HepG2 (cell line): ENCODE measurements at regions not wholly inside any gene's neighbourhood (a gene's known extent, or its start where the extent isn't known, plus 50 kb on each side); places are given as distances from the start of the nearest gene placed in this dataset.

Source experiments
- ATAC-seq: fragments of 200-7000 bp; cut with Tn5 transposase; 3 replicates; pipeline ENCODE4 v1.9.1; 2020; ENCODE audit warnings: mild to moderate bottlenecking, moderate library complexity
- BruUV-seq: library from RNA; stranded (reverse); fragments of 400-500 nt; replicated peaks from 2 replicates; lab custom pipeline; 2021; lab: Mats Ljungman, UMichigan
- CTCF ChIA-PET: fragments of 300-600 bp; formaldehyde crosslinking; extraction: SDS; loops from one replicate; lab custom pipeline; 2021; ENCODE audit warnings: low total read pairs, inconsistent platforms, low intra/inter-chr PET ratio; lab: Yijun Ruan, JAX
- POLR2A ChIA-PET: fragments of 350-600 bp; sonication (Branson Sonifier 250); formaldehyde crosslinking; loops from one replicate; lab custom pipeline; 2020; ENCODE audit warnings: antibody characterized with exemption, inconsistent platforms; lab: Yijun Ruan, JAX
- DNase-seq: peaks from one replicate; pipeline ENCODE4 v3.0.0-alpha.2; 2015; ENCODE audit warnings: low spot score
- FAIRE-seq: peaks from 3 replicates; lab custom pipeline; 2011; peaks lifted over from hg19 to GRCh38; lab: Jason Lieb, UNC
- H2AFZ ChIP-seq: one replicate; pipeline ENCODE4 v1.6.1; 2011; ENCODE audit warnings: low read length, inconsistent platforms
- H3K27ac ChIP-seq: fragments of 300-600 bp; 3 replicates; pipeline ENCODE4 v1.8.0; 2011; ENCODE audit warnings: mixed run types, mild to moderate bottlenecking, mixed read lengths, low read length, inconsistent platforms; ENCODE audit not compliant: insufficient read depth; ENCODE audit errors: extremely low read length
- H3K27me3 ChIP-seq, 2 experiments: fragments of 200-600 bp in 1 of 2; 2 replicates in 1 of 2; 3 replicates in 1 of 2; pipeline versions ENCODE4 v1.6.0 to v1.8.0; 2011; ENCODE audit warnings: low read length in 2 of 2, mild to moderate bottlenecking in 2 of 2, moderate library complexity in 2 of 2, inconsistent platforms in 1 of 2; ENCODE audit not compliant: insufficient read depth in 2 of 2, control insufficient read depth in 1 of 2
- H3K36me3 ChIP-seq, 2 experiments: fragments of 200-600 bp in 1 of 2; replicated peaks in 1 of 2; 2 replicates in 1 of 2; 3 replicates in 1 of 2; pipeline versions ENCODE4 v1.5.1 to v1.8.0; 2011; ENCODE audit warnings: low read length in 2 of 2, inconsistent platforms in 1 of 2; ENCODE audit not compliant: insufficient read depth in 2 of 2, control insufficient read depth in 1 of 2
- H3K4me1 ChIP-seq: 2 replicates; pipeline ENCODE4 v1.5.1; 2012; ENCODE audit warnings: low read length, inconsistent platforms; ENCODE audit not compliant: insufficient read depth
- H3K4me2 ChIP-seq: 2 replicates; pipeline ENCODE4 v1.6.0; 2011; ENCODE audit warnings: low read depth, low read length, inconsistent platforms
- H3K4me3 ChIP-seq, 3 experiments: fragments of 200-600 bp in 1 of 3; sonication (generic), shearing (Covaris generic) in 1 of 3; replicated peaks in 1 of 3; 2 replicates each; pipeline ENCODE4 v1.5.1; 2011 to 2016; ENCODE audit warnings: low read length in 3 of 3, inconsistent platforms in 2 of 3, low read depth in 2 of 3, mild to moderate bottlenecking in 2 of 3, control low read depth in 1 of 3, mixed read lengths in 1 of 3; ENCODE audit not compliant: insufficient read depth in 1 of 3
- H3K79me2 ChIP-seq: one replicate; pipeline ENCODE4 v1.6.1; 2011; ENCODE audit warnings: low read length, inconsistent platforms; ENCODE audit not compliant: insufficient read depth
- H3K9ac ChIP-seq: 2 replicates; pipeline ENCODE4 v1.6.0; 2011; ENCODE audit warnings: mild to moderate bottlenecking, low read depth, low read length, inconsistent platforms; ENCODE audit not compliant: insufficient read depth
- H3K9me3 ChIP-seq: 2 replicates; pipeline ENCODE4 v1.5.1; 2012; ENCODE audit warnings: mild to moderate bottlenecking, low read length
- H4K20me1 ChIP-seq: 2 replicates; pipeline ENCODE4 v1.6.0; 2011; ENCODE audit warnings: inconsistent platforms, mild to moderate bottlenecking, low read length, moderate library complexity; ENCODE audit not compliant: insufficient read depth
- CSRNP1 ChIP-seq: sonication (generic); formaldehyde crosslinking; IDR thresholded peaks from 2 replicates; pipeline ENCODE4 v1.8.1; 2023; ENCODE audit warnings: mild to moderate bottlenecking, missing genetic modification reagents
- GTF2F1 ChIP-seq: fragments of 150-350 bp; IDR thresholded peaks from 2 replicates; pipeline ENCODE4 v1.6.1; 2014; ENCODE audit warnings: low read length
- KDM3A ChIP-seq: IDR thresholded peaks from 2 replicates; pipeline ENCODE4 v1.6.1; 2018; ENCODE audit warnings: low read depth, missing compliant biosample characterization
- MAZ ChIP-seq, 2 experiments: sonication (generic) in 1 of 2; formaldehyde crosslinking in 1 of 2; IDR thresholded peaks; 2 replicates each; pipeline versions ENCODE4 v1.5.0 to v1.6.1; 2012 to 2020; ENCODE audit warnings: low read depth in 2 of 2, mild to moderate bottlenecking in 2 of 2, borderline replicate concordance in 1 of 2, improper control_type of control experiment in 1 of 2, low read length in 1 of 2, missing genetic modification reagents in 1 of 2, moderate library complexity in 1 of 2
- RORA ChIP-seq: sonication (generic); formaldehyde crosslinking; IDR thresholded peaks from 2 replicates; pipeline ENCODE4 v1.5.0; 2020; ENCODE audit warnings: mild to moderate bottlenecking, missing genetic modification reagents, moderate library complexity
- SMARCE1 ChIP-seq: fragments of 450-650 bp; IDR thresholded peaks from 2 replicates; pipeline ENCODE4 v1.6.1; 2017; ENCODE audit warnings: borderline replicate concordance
- TRAFD1 ChIP-seq: sonication (generic); formaldehyde crosslinking; IDR thresholded peaks from 2 replicates; pipeline ENCODE4 v1.5.1; 2020; ENCODE audit warnings: missing genetic modification reagents, mild to moderate bottlenecking, borderline replicate concordance
- ZFP36L1 ChIP-seq: sonication (generic); formaldehyde crosslinking; IDR thresholded peaks from 2 replicates; pipeline ENCODE4 v1.8.0; 2022; ENCODE audit warnings: mild to moderate bottlenecking, missing genetic modification reagents, moderate library complexity
- ZMYM4 ChIP-seq: sonication (generic); formaldehyde crosslinking; IDR thresholded peaks from 2 replicates; pipeline ENCODE4 v1.8.1; 2023; ENCODE audit warnings: mild to moderate bottlenecking, missing genetic modification reagents
- ZNF10 ChIP-seq: sonication (generic); formaldehyde crosslinking; IDR thresholded peaks from 2 replicates; pipeline ENCODE4 v1.4.0; 2020; ENCODE audit warnings: mild to moderate bottlenecking, low read depth, missing genetic modification reagents, borderline replicate concordance
- ZNF616 ChIP-seq: sonication (generic); formaldehyde crosslinking; IDR thresholded peaks from 2 replicates; pipeline ENCODE4 v1.5.0; 2020; ENCODE audit warnings: low read depth, mild to moderate bottlenecking, missing genetic modification reagents
- ZNF773 ChIP-seq: sonication (generic); formaldehyde crosslinking; IDR thresholded peaks from 2 replicates; pipeline ENCODE4 v1.4.0; 2020; ENCODE audit warnings: missing genetic modification reagents, borderline replicate concordance
- WGBS: methylation state at CpG from one replicate; pipeline ENCODE4 v1.1.6; 2017; ENCODE audit warnings: low lambda C conversion rate; 5-methylcytosine and 5-hydroxymethylcytosine counted together
- in situ Hi-C: cut with HindIII; loops from 2 replicates; pipeline ENCODE4 v1.10.0; 2017; ENCODE audit warnings: low pct_unique_long_range_greater_than_20kb; ENCODE audit not compliant: extremely low pct_ligation_motif_present
- intact Hi-C: fragments of 100-400 bp; cut with micrococcal nuclease; formaldehyde crosslinking; loops from one replicate; pipeline ENCODE4 v1.10.0; 2022; ENCODE audit not compliant: unreplicated experiment

GRCh38 chrX:905848-906566 is 275.4 kb downstream of the SHOX start:
- no peaks in the 10 kb centered on the region for H4K20me1 ChIP-seq
- TF ChIP-seq ZFP36L1 (CRISPR knock-in tag) = no peak
- TF ChIP-seq ZNF10 (CRISPR knock-in tag) = no peak
- no peak for TF ChIP-seq MAZ (IDR thresholded peaks at IDR 0.05; ENCODE audit: borderline replicate concordance, low read depth, low read length)
- no peak for TF ChIP-seq MAZ (CRISPR knock-in tag; IDR thresholded peaks at IDR 0.05; ENCODE audit: low read depth)
- no peak for TF ChIP-seq GTF2F1
- TF ChIP-seq SMARCE1 = no peak
- no peak for TF ChIP-seq RORA
- no peak for TF ChIP-seq KDM3A (CRISPR knock-in tag)
- TF ChIP-seq ZNF616 (CRISPR knock-in tag) = no peak
- TF ChIP-seq ZMYM4 (CRISPR knock-in tag) = no peak
- TF ChIP-seq ZNF773 = no peak
- no peak for TF ChIP-seq CSRNP1 (CRISPR knock-in tag)
- TF ChIP-seq TRAFD1 = no peak
- TF ChIP-seq, all 625 proteins: peak for 0
- 53% methylated on average over 15 of the region's 19 CpGs for WGBS
- in situ Hi-C loops = no loop called here
- no peaks in the 10 kb centered on the region; a peak in 1 of 5 replicates for H3K27me3 ChIP-seq
- no peak overlapping the region for H3K4me2 ChIP-seq
- ATAC-seq = no peak
- no peak overlapping the region for H3K27ac ChIP-seq
- ChIA-PET CTCF (no interaction called here), POLR2A (no interaction called here)
- no peak for DNase-seq
- no TSS peak for BruUV-seq
- intact Hi-C loops = no loop called here
- no peaks in the 10 kb centered on the region for H3K4me1 ChIP-seq
- FAIRE-seq = no peak
- H3K9me3 ChIP-seq = no peaks in the 10 kb centered on the region
- H3K36me3 ChIP-seq = no peaks in the 10 kb centered on the region
- no peak overlapping the region for H3K9ac ChIP-seq
- no peak overlapping the region for H3K4me3 ChIP-seq
- H2AFZ ChIP-seq = no peak overlapping the region
- no peaks in the 10 kb centered on the region for H3K79me2 ChIP-seq
